Vagina (tissue), 2 donors: ENCODE measurements at regions not wholly inside any gene's neighbourhood (a gene's known extent, or its start where the extent isn't known, plus 50 kb on each side); places are given as distances from the start of the nearest gene placed in this dataset.

Experiments used
- CTCF ChIP-seq, 3 experiments: fragments of 450-650 bp in 2 of 3; fragments of 200-600 bp in 1 of 3; sonication (generic) in 1 of 3; IDR thresholded peaks; one replicate each; pipeline ENCODE4 v1.5.1; 2017 to 2019; ENCODE audit warnings: antibody characterized with exemption in 3 of 3, mild to moderate bottlenecking in 2 of 3, moderate library complexity in 2 of 3
- POLR2A ChIP-seq, 2 donors: fragments of 450-650 bp; IDR thresholded peaks; one replicate each; pipeline ENCODE4 v1.6.1; 2017; ENCODE audit warnings: antibody characterized with exemption in 2 of 2, mild to moderate bottlenecking in 2 of 2, moderate library complexity in 2 of 2

GRCh38 chr10:64505501-64505900 is 984.3 kb downstream of the REEP3 start:
- TF ChIP-seq POLR2A (IDR thresholded peaks at IDR 0.05) (no peak), CTCF (IDR thresholded peaks at IDR 0.05) (no peak)
